SK-N-SH (cell line): ENCODE measurements at regions not wholly inside any gene's neighbourhood (a gene's known extent, or its start where the extent isn't known, plus 50 kb on each side); places are given as distances from the start of the nearest gene placed in this dataset.

Experiments used
- CTCF ChIA-PET: fragments of 300-600, 350-600 bp; formaldehyde crosslinking; extraction: SDS; loops from one replicate; lab custom pipeline; 2021; lab: Yijun Ruan, JAX
- POLR2A ChIA-PET: fragments of 350-600 bp; sonication (Branson Sonifier 250); formaldehyde crosslinking; extraction: SDS; loops from one replicate; lab custom pipeline; 2020; ENCODE audit warnings: antibody characterized with exemption, inconsistent platforms; lab: Yijun Ruan, JAX
- DNase-seq: peaks from one replicate; pipeline ENCODE4 v3.0.0; 2012
- H2AFZ ChIP-seq: fragments of 200-600 bp; sonication (generic); 2 replicates; pipeline ENCODE4 v1.8.1; 2016; ENCODE audit warnings: antibody characterized with exemption, mild to moderate bottlenecking, low read depth
- H3F3A ChIP-seq: fragments of 200-600 bp; sonication (generic); replicated peaks from 2 replicates; pipeline ENCODE3; 2016; ENCODE audit warnings: antibody characterized with exemption, mild to moderate bottlenecking; ENCODE audit not compliant: insufficient read depth
- H3K27ac ChIP-seq, 2 experiments: fragments of 200-500 bp in 1 of 2; fragments of 200-600 bp in 1 of 2; sonication (Bioruptor generic) in 1 of 2; sonication (generic), shearing (Covaris generic) in 1 of 2; 2 replicates each; pipeline versions ENCODE4 v1.5.1 to v1.6.1; 2014 to 2016; ENCODE audit warnings: low read depth in 2 of 2, inconsistent platforms in 1 of 2, low read length in 1 of 2, mild to moderate bottlenecking in 1 of 2, mixed read lengths in 1 of 2
- H3K27me3 ChIP-seq: fragments of 200-600 bp; sonication (generic), shearing (Covaris generic); 2 replicates; pipeline ENCODE4 v1.6.1; 2016; ENCODE audit warnings: mixed run types; ENCODE audit not compliant: insufficient read depth
- H3K36me3 ChIP-seq, 2 experiments: fragments of 200-500 bp in 1 of 2; fragments of 200-600 bp in 1 of 2; sonication (Bioruptor generic) in 1 of 2; sonication (generic) in 1 of 2; replicated peaks in 1 of 2; 2 replicates each; pipeline versions ENCODE3 to v1.5.1; 2014 to 2016; ENCODE audit warnings: low read length in 1 of 2, mild to moderate bottlenecking in 1 of 2; ENCODE audit not compliant: insufficient read depth in 2 of 2, control insufficient read depth in 1 of 2
- H3K4me1 ChIP-seq, 2 experiments: fragments of 200-500 bp in 1 of 2; fragments of 200-600 bp in 1 of 2; sonication (Bioruptor generic) in 1 of 2; sonication (generic), shearing (Covaris generic) in 1 of 2; 2 replicates each; pipeline versions ENCODE4 v1.5.1 to v1.6.1; 2014 to 2016; ENCODE audit warnings: low read depth in 1 of 2, low read length in 1 of 2, mixed run types in 1 of 2; ENCODE audit not compliant: insufficient read depth in 2 of 2, control insufficient read depth in 1 of 2
- H3K4me2 ChIP-seq: fragments of 200-600 bp; sonication (generic), shearing (Covaris generic); 2 replicates; pipeline ENCODE4 v1.6.1; 2017; ENCODE audit warnings: mixed run types
- H3K4me3 ChIP-seq, 2 experiments: fragments of 200-500 bp in 1 of 2; fragments of 200-600 bp in 1 of 2; sonication (Bioruptor generic) in 1 of 2; sonication (generic), shearing (Covaris generic) in 1 of 2; 2 replicates each; pipeline versions ENCODE4 v1.5.1 to v1.8.1; 2014 to 2016; ENCODE audit warnings: low read depth in 2 of 2, inconsistent platforms in 1 of 2, low read length in 1 of 2, mild to moderate bottlenecking in 1 of 2, mixed read lengths in 1 of 2, moderate library complexity in 1 of 2
- H3K79me2 ChIP-seq: fragments of 200-600 bp; sonication (generic); 2 replicates; pipeline ENCODE4 v1.8.1; 2017; ENCODE audit warnings: mild to moderate bottlenecking; ENCODE audit not compliant: insufficient read depth
- H3K9ac ChIP-seq: fragments of 200-600 bp; sonication (generic); 2 replicates; pipeline ENCODE4 v1.6.1; 2017; ENCODE audit warnings: mixed run types
- H3K9me2 ChIP-seq: fragments of 200-600 bp; sonication (generic); 2 replicates; pipeline ENCODE4 v1.6.1; 2017; ENCODE audit warnings: mixed run types
- H3K9me3 ChIP-seq: fragments of 200-600 bp; sonication (generic); 2 replicates; pipeline ENCODE4 v1.6.1; 2017; ENCODE audit warnings: mixed run types, mild to moderate bottlenecking, moderate library complexity
- H4K20me1 ChIP-seq: fragments of 200-600 bp; sonication (generic); 2 replicates; pipeline ENCODE4 v1.6.1; 2017; ENCODE audit warnings: mild to moderate bottlenecking, mixed run types; ENCODE audit not compliant: insufficient read depth
- CTCF ChIP-seq: fragments of 200-600 bp; sonication (generic); IDR thresholded peaks from 2 replicates; pipeline ENCODE4 v1.6.1; 2017; ENCODE audit warnings: antibody characterized with exemption, mild to moderate bottlenecking, moderate library complexity
- ELF1 ChIP-seq: IDR thresholded peaks from 2 replicates; pipeline ENCODE4 v1.4.0; 2012
- EZH2phosphoT487 ChIP-seq: fragments of 200-600 bp; sonication (generic); IDR thresholded peaks from 2 replicates; pipeline ENCODE4 v1.6.1; 2017; ENCODE audit warnings: low read depth, mixed run types, mild to moderate bottlenecking, antibody characterized with exemption, moderate library complexity, borderline replicate concordance
- FOXM1 ChIP-seq: IDR thresholded peaks from 2 replicates; pipeline ENCODE4 v1.4.0; 2012; ENCODE audit warnings: low read depth, mild to moderate bottlenecking
- IRF3 ChIP-seq: fragments of 150-350 bp; IDR thresholded peaks from 2 replicates; pipeline ENCODE4 v1.6.1; 2016; ENCODE audit warnings: mild to moderate bottlenecking, low read depth, low read length
- JUND ChIP-seq: IDR thresholded peaks from 2 replicates; pipeline ENCODE4 v1.4.0; 2012
- MAX ChIP-seq: IDR thresholded peaks from 2 replicates; pipeline ENCODE4 v1.4.0; 2012; ENCODE audit warnings: low read depth
- MEF2A ChIP-seq: IDR thresholded peaks from 2 replicates; pipeline ENCODE4 v1.4.0; 2012; ENCODE audit warnings: low read depth, borderline replicate concordance
- NFIC ChIP-seq: IDR thresholded peaks from 2 replicates; pipeline ENCODE4 v1.4.0; 2012; ENCODE audit warnings: borderline replicate concordance
- POLR2AphosphoS5 ChIP-seq: IDR thresholded peaks from 2 replicates; pipeline ENCODE4 v1.6.1; 2012; ENCODE audit warnings: low read depth, low read length
- RAD21 ChIP-seq: IDR thresholded peaks from 2 replicates; pipeline ENCODE4 v1.6.1; 2012; ENCODE audit warnings: mild to moderate bottlenecking, low read length
- RCOR1 ChIP-seq: fragments of 150-350 bp; IDR thresholded peaks from 2 replicates; pipeline ENCODE4 v1.6.1; 2017; ENCODE audit warnings: antibody characterized with exemption, low read length
- REST ChIP-seq: IDR thresholded peaks from 2 replicates; pipeline ENCODE4 v1.6.1; 2012; ENCODE audit warnings: mild to moderate bottlenecking, low read depth, low read length, moderate library complexity
- RXRA ChIP-seq: IDR thresholded peaks from 2 replicates; pipeline ENCODE4 v1.4.0; 2012; ENCODE audit warnings: low read depth, mild to moderate bottlenecking, borderline replicate concordance
- TCF12 ChIP-seq: IDR thresholded peaks from 2 replicates; pipeline ENCODE4 v1.4.0; 2012
- USF1 ChIP-seq: IDR thresholded peaks from 2 replicates; pipeline ENCODE4 v1.4.0; 2012; ENCODE audit warnings: low read depth, borderline replicate concordance
- USF2 ChIP-seq: fragments of 150-350 bp; IDR thresholded peaks from 2 replicates; pipeline ENCODE4 v1.6.1; 2017; ENCODE audit warnings: antibody characterized with exemption, low read length, low read depth, borderline replicate concordance
- YY1 ChIP-seq: IDR thresholded peaks from 2 replicates; pipeline ENCODE4 v1.4.0; 2012; ENCODE audit warnings: low read depth, mild to moderate bottlenecking
- WGBS: methylation state at CpG from one replicate; pipeline ENCODE4 v1.1.6; 2017; ENCODE audit warnings: low lambda C conversion rate; 5-methylcytosine and 5-hydroxymethylcytosine counted together

- H3K4me3 ChIP-seq = no peak overlapping the region
- WGBS = 17% methylated on average over 4 of the region's 4 CpGs
Measured at GRCh38 chr18:73590950-73591349, 556.7 kb downstream of the FBXO15 start.

More at GRCh38 chr18:73590950-73591349, 556.7 kb downstream of the FBXO15 start:
- Histone ChIP-seq H4K20me1 (no peaks in the 10 kb centered on the region), H3K4me2 (no peak overlapping the region), H2AFZ (no peak overlapping the region), H3K9me2 (no peaks in the 10 kb centered on the region)
- TF ChIP-seq NFIC (no peak), IRF3 (no peak), CTCF (no peak), TCF12 (no peak), RXRA (no peak), MAX (no peak), YY1 (no peak), RAD21 (no peak), REST (no peak), RCOR1 (no peak), EZH2phosphoT487 (no peak), JUND (no peak), FOXM1 (no peak), ELF1 (no peak), POLR2AphosphoS5 (no peak), MEF2A (no peak), USF2 (no peak), USF1 (no peak)
- TF ChIP-seq, all 33 proteins: peak for 0
- H3K27ac ChIP-seq = no peak overlapping the region
- DNase-seq = no peak
- no peak overlapping the region for H3K9ac ChIP-seq
- H3K36me3 ChIP-seq = no peaks in the 10 kb centered on the region
- H3K4me1 ChIP-seq = no peaks in the 10 kb centered on the region; a peak in 1 of 4 replicates
- ChIA-PET CTCF (no interaction called here), POLR2A (no interaction called here)
- no peaks in the 10 kb centered on the region for H3K79me2 ChIP-seq
- H3K27me3 ChIP-seq = no peaks in the 10 kb centered on the region
- no peaks in the 10 kb centered on the region for H3K9me3 ChIP-seq
- no peaks in the 10 kb centered on the region for H3F3A ChIP-seq
